H9 (cell line): ENCODE measurements at regions not wholly inside any gene's neighbourhood (a gene's known extent, or its start where the extent isn't known, plus 50 kb on each side); places are given as distances from the start of the nearest gene placed in this dataset.
A peak's percentile ranks its signal among the peaks of the same experiment; 100 is the strongest.

ENCODE experiments used
- DNase-seq: peaks from one replicate; pipeline ENCODE4 v3.0.0-alpha.2; 2017
- H2AFZ ChIP-seq: one replicate; pipeline ENCODE4 v1.6.1; 2013; ENCODE audit warnings: mild to moderate bottlenecking, low read length, control low read depth, moderate library complexity
- H2AK5ac ChIP-seq: 2 replicates; pipeline ENCODE4 v1.6.1; 2013; ENCODE audit warnings: low read length, control low read depth, mixed read lengths; ENCODE audit not compliant: insufficient read length
- H2BK120ac ChIP-seq: one replicate; pipeline ENCODE4 v1.6.1; 2013; ENCODE audit warnings: low read depth, mild to moderate bottlenecking, low read length, control low read depth, inconsistent platforms; ENCODE audit not compliant: poor library complexity, severe bottlenecking
- H2BK12ac ChIP-seq: 2 replicates; pipeline ENCODE4 v1.6.1; 2013; ENCODE audit warnings: low read length, control low read depth, mixed read lengths, low read depth; ENCODE audit not compliant: insufficient read length
- H2BK15ac ChIP-seq: 2 replicates; pipeline ENCODE4 v1.6.1; 2013; ENCODE audit warnings: low read depth, low read length, control low read depth
- H2BK20ac ChIP-seq: one replicate; pipeline ENCODE4 v1.6.1; 2013; ENCODE audit warnings: low read depth, mild to moderate bottlenecking, low read length, control low read depth, inconsistent platforms; ENCODE audit not compliant: poor library complexity, severe bottlenecking
- H2BK5ac ChIP-seq: 2 replicates; pipeline ENCODE4 v1.6.1; 2013; ENCODE audit warnings: low read length, control low read depth, mixed read lengths; ENCODE audit not compliant: insufficient read length
- H3K14ac ChIP-seq: 2 replicates; pipeline ENCODE4 v1.6.1; 2013; ENCODE audit warnings: low read length, control low read depth; ENCODE audit not compliant: insufficient read depth
- H3K18ac ChIP-seq: 2 replicates; pipeline ENCODE4 v1.6.1; 2013; ENCODE audit warnings: low read depth, mild to moderate bottlenecking, mixed read lengths, low read length, control low read depth; ENCODE audit not compliant: insufficient read length
- H3K23ac ChIP-seq: 2 replicates; pipeline ENCODE4 v1.6.1; 2013; ENCODE audit warnings: low read length, control low read depth, mixed read lengths, low read depth; ENCODE audit not compliant: insufficient read length
- H3K23me2 ChIP-seq: 2 replicates; pipeline ENCODE4 v1.6.1; 2013; ENCODE audit warnings: low read depth, mild to moderate bottlenecking, mixed read lengths, low read length, control low read depth; ENCODE audit not compliant: insufficient read length, poor library complexity, severe bottlenecking
- H3K27ac ChIP-seq: 2 replicates; pipeline ENCODE4 v1.5.1; 2013; ENCODE audit warnings: low read length, control low read depth, mixed read lengths, low read depth; ENCODE audit not compliant: insufficient read length
- H3K27me3 ChIP-seq: 2 replicates; pipeline ENCODE4 v1.6.1; 2013; ENCODE audit warnings: low read length, control low read depth, inconsistent platforms; ENCODE audit not compliant: insufficient read depth
- H3K4ac ChIP-seq: 2 replicates; pipeline ENCODE4 v1.6.1; 2013; ENCODE audit warnings: low read depth, mild to moderate bottlenecking, control low read depth, inconsistent platforms, low read length, moderate library complexity
- H3K4me1 ChIP-seq: 2 replicates; pipeline ENCODE4 v1.6.1; 2013; ENCODE audit warnings: low read length, control low read depth, inconsistent platforms; ENCODE audit not compliant: insufficient read depth
- H3K4me2 ChIP-seq: 2 replicates; pipeline ENCODE4 v1.6.1; 2013; ENCODE audit warnings: low read length, control low read depth, mixed read lengths; ENCODE audit not compliant: insufficient read length, insufficient read depth
- H3K56ac ChIP-seq: 2 replicates; pipeline ENCODE4 v1.6.1; 2013; ENCODE audit warnings: low read depth, mild to moderate bottlenecking, mixed read lengths, low read length, control low read depth; ENCODE audit not compliant: insufficient read length
- H3K79me1 ChIP-seq: 2 replicates; pipeline ENCODE4 v1.6.1; 2013; ENCODE audit warnings: low read depth, mild to moderate bottlenecking, moderate library complexity, low read length, control low read depth, inconsistent platforms; ENCODE audit not compliant: insufficient read depth, poor library complexity, severe bottlenecking
- H3K79me2 ChIP-seq: 2 replicates; pipeline ENCODE4 v1.6.1; 2013; ENCODE audit warnings: low read length, control low read depth, inconsistent platforms; ENCODE audit not compliant: insufficient read depth
- H3K9ac ChIP-seq: 2 replicates; pipeline ENCODE4 v1.6.1; 2013; ENCODE audit warnings: low read length, control low read depth, mixed read lengths; ENCODE audit not compliant: insufficient read length; ENCODE audit errors: extremely low read depth
- H3K9me3 ChIP-seq: one replicate; pipeline ENCODE4 v1.6.1; 2013; ENCODE audit warnings: low read depth, low read length, inconsistent platforms; ENCODE audit not compliant: control insufficient read depth
- H3T11ph ChIP-seq: one replicate; pipeline ENCODE4 v1.6.1; 2013; ENCODE audit warnings: mild to moderate bottlenecking, low read length, control low read depth, inconsistent platforms
- H4K20me1 ChIP-seq: one replicate; pipeline ENCODE4 v1.6.1; 2013; ENCODE audit not compliant: control insufficient read depth, insufficient read length, insufficient read depth
- H4K5ac ChIP-seq: 2 replicates; pipeline ENCODE4 v1.6.1; 2013; ENCODE audit warnings: low read depth, mild to moderate bottlenecking, mixed read lengths, low read length, control low read depth; ENCODE audit not compliant: insufficient read length
- H4K8ac ChIP-seq: replicated peaks from 2 replicates; pipeline ENCODE4 v1.6.1; 2013; ENCODE audit warnings: low read length, control low read depth, mixed read lengths, low read depth; ENCODE audit not compliant: insufficient read length
- H4K91ac ChIP-seq: 2 replicates; pipeline ENCODE4 v1.6.1; 2013; ENCODE audit warnings: low read depth, mild to moderate bottlenecking, moderate library complexity, mixed read lengths, low read length, control low read depth; ENCODE audit not compliant: insufficient read length
- H3K27ac Mint-ChIP-seq, 3 experiments: 2 replicates in 2 of 3; 3 replicates in 1 of 3; pipeline ENCODE4 v1.8.0; 2020 to 2021; ENCODE audit warnings: mixed read lengths in 3 of 3, mild to moderate bottlenecking in 1 of 3, moderate library complexity in 1 of 3
- H3K27me3 Mint-ChIP-seq: 2 replicates; pipeline ENCODE4 v1.8.0; 2021; ENCODE audit warnings: low read depth, mild to moderate bottlenecking, moderate library complexity, mixed read lengths
- H3K36me3 Mint-ChIP-seq, 3 experiments: 2 replicates in 2 of 3; 3 replicates in 1 of 3; pipeline ENCODE4 v1.8.0; 2020 to 2021; ENCODE audit warnings: low read depth in 3 of 3, mixed read lengths in 3 of 3; ENCODE audit not compliant: insufficient read depth in 1 of 3
- H3K4me1 Mint-ChIP-seq, 2 experiments: 2 replicates each; pipeline ENCODE4 v1.8.0; 2020; ENCODE audit warnings: mixed read lengths in 2 of 2
- H3K4me3 Mint-ChIP-seq, 2 experiments: 2 replicates in 1 of 2; 3 replicates in 1 of 2; pipeline ENCODE4 v1.8.0; 2020 to 2021; ENCODE audit warnings: mild to moderate bottlenecking in 2 of 2, mixed read lengths in 2 of 2, moderate library complexity in 1 of 2
- H3K9me3 Mint-ChIP-seq, 2 experiments: 2 replicates in 1 of 2; 3 replicates in 1 of 2; pipeline ENCODE4 v1.8.0; 2020; ENCODE audit warnings: mild to moderate bottlenecking in 2 of 2, mixed read lengths in 2 of 2, moderate library complexity in 1 of 2
- WGBS: extraction: QIAGEN DNeasy Blood & Tissue Kit; methylation state at CpG from one replicate; pipeline ENCODE4 v1.1.7; 2013; ENCODE audit warnings: missing lambda C conversion rate, low lambda C conversion rate, mixed read lengths; ENCODE audit not compliant: insufficient read length; ENCODE audit errors: extremely low coverage; 5-methylcytosine and 5-hydroxymethylcytosine counted together
- TF ChIP-seq, protein P1 (sequence below): fragments of 200-600 bp; sonication (generic); conservative IDR thresholded peaks from 3 replicates; pipeline ENCODE4 v1.8.0; 2021; ENCODE audit warnings: antibody characterized with exemption, mild to moderate bottlenecking

- no peaks in the 10 kb centered on the region for H4K20me1 ChIP-seq
- H3K9me3 Mint-ChIP-seq = no peaks in the 10 kb centered on the region
- no peak for DNase-seq
- no peak overlapping the region for H4K5ac ChIP-seq
- TF ChIP-seq, protein P1, sequence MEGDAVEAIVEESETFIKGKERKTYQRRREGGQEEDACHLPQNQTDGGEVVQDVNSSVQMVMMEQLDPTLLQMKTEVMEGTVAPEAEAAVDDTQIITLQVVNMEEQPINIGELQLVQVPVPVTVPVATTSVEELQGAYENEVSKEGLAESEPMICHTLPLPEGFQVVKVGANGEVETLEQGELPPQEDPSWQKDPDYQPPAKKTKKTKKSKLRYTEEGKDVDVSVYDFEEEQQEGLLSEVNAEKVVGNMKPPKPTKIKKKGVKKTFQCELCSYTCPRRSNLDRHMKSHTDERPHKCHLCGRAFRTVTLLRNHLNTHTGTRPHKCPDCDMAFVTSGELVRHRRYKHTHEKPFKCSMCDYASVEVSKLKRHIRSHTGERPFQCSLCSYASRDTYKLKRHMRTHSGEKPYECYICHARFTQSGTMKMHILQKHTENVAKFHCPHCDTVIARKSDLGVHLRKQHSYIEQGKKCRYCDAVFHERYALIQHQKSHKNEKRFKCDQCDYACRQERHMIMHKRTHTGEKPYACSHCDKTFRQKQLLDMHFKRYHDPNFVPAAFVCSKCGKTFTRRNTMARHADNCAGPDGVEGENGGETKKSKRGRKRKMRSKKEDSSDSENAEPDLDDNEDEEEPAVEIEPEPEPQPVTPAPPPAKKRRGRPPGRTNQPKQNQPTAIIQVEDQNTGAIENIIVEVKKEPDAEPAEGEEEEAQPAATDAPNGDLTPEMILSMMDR = no peak
- no peak overlapping the region for H2BK20ac ChIP-seq
- H3K9me3 ChIP-seq = no peaks in the 10 kb centered on the region
- peak overlapping the region in 1 of 3 experiments; percentile 19; a peak in 1 of 7 replicates for H3K27ac Mint-ChIP-seq
- no peak overlapping the region for H3K4me2 ChIP-seq
- no peak overlapping the region for H2BK12ac ChIP-seq
- H3K9ac ChIP-seq = no peak overlapping the region
- H3K36me3 Mint-ChIP-seq = no peaks in the 10 kb centered on the region; a peak in 1 of 7 replicates
- H2BK15ac ChIP-seq = no peak overlapping the region
- H3K4ac ChIP-seq = no peak overlapping the region
- H3K56ac ChIP-seq = no peak overlapping the region
- H3K27ac ChIP-seq = no peak overlapping the region
- H3K23ac ChIP-seq = no peak overlapping the region
- no peaks in the 10 kb centered on the region for H3K79me1 ChIP-seq
- H2AFZ ChIP-seq = no peak overlapping the region
- no peak overlapping the region for H2BK5ac ChIP-seq
- H3K4me1 Mint-ChIP-seq = peaks cover 4% of the 10 kb centered on the region in 2 experiments; a peak in 2 of 4 replicates
- H4K8ac ChIP-seq = no peak overlapping the region
- H3K23me2 ChIP-seq = no peaks in the 10 kb centered on the region
- peaks cover 2% of the 10 kb centered on the region; the same call in 1 of the 2 replicates for H3K27me3 Mint-ChIP-seq
- no peaks in the 10 kb centered on the region for H3K79me2 ChIP-seq
- H3T11ph ChIP-seq = no peak overlapping the region
- H2AK5ac ChIP-seq = no peak overlapping the region
- no peak overlapping the region for H3K14ac ChIP-seq
- WGBS = no CpG with 5 or more reads among the region's 4 CpGs
- H3K4me3 Mint-ChIP-seq = no peak overlapping the region
- no peak overlapping the region for H3K18ac ChIP-seq
- no peak overlapping the region for H4K91ac ChIP-seq
- no peaks in the 10 kb centered on the region for H3K27me3 ChIP-seq
- no peaks in the 10 kb centered on the region for H3K4me1 ChIP-seq
- H2BK120ac ChIP-seq = no peak overlapping the region
Measured at GRCh38 chr5:37896159-37896558, 56.3 kb upstream of the GDNF start.
